Type B pancreatic cell (in vitro differentiated cells): ENCODE measurements at regions not wholly inside any gene's neighbourhood (a gene's known extent, or its start where the extent isn't known, plus 50 kb on each side); places are given as distances from the start of the nearest gene placed in this dataset.
A peak's percentile ranks its signal among the peaks of the same experiment; 100 is the strongest.
"Not testable (repeated sequence)": the region's sequence is repeated elsewhere in the genome, so short reads cannot be mapped to it uniquely, and the experiment has no call there.

Experiments
- DNase-seq: peaks from one replicate; pipeline ENCODE4 v3.0.0; 2021; ENCODE audit warnings: mixed read lengths; ENCODE audit not compliant: unreplicated experiment; ENCODE audit errors: extremely low spot score
- H3K27ac Mint-ChIP-seq: 2 replicates; pipeline ENCODE4 v1.8.0; 2021; ENCODE audit warnings: mild to moderate bottlenecking, mixed read lengths
- H3K27me3 Mint-ChIP-seq: 2 replicates; pipeline ENCODE4 v1.8.0; 2021; ENCODE audit warnings: mixed read lengths
- H3K36me3 Mint-ChIP-seq: 2 replicates; pipeline ENCODE4 v1.8.0; 2021; ENCODE audit warnings: mixed read lengths
- H3K4me1 Mint-ChIP-seq: one replicate; pipeline ENCODE4 v1.8.0; 2021; ENCODE audit warnings: mixed read lengths; ENCODE audit not compliant: unreplicated experiment
- H3K4me3 Mint-ChIP-seq: 2 replicates; pipeline ENCODE4 v1.8.0; 2021; ENCODE audit warnings: mild to moderate bottlenecking, mixed read lengths
- H3K9me3 Mint-ChIP-seq: 2 replicates; pipeline ENCODE4 v1.8.0; 2021; ENCODE audit warnings: mixed read lengths
- TF ChIP-seq, protein P1 (sequence below): fragments of 200-600 bp; sonication (generic); conservative IDR thresholded peaks from 2 replicates; pipeline ENCODE4 v1.5.0; 2021; ENCODE audit warnings: antibody characterized with exemption, mild to moderate bottlenecking

DNA sequence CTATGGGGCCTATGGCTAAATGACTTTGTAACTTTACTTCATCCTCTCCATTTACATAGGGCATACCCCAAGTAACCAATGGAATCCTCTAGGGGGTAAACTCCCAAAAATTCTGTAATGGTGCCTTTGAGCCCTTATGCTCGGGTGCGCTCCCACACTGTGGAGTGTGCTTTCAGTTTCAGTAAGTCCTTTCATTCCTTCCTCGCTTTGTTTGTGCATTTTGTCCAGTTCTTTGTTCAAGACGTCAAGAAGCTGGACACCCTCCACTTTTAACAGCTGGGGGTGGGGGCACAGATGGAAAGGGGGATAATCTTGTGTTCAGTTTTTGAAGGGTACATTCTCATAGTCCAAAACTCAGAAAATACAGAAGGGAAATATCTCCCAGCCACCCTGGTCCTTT lies 84.4 kb upstream of the C2CD4B start:
- Mint-ChIP-seq H3K9me3 (no peaks in the 10 kb centered on the region), H3K27ac (no peak overlapping the region), H3K36me3 (no peaks in the 10 kb centered on the region), H3K4me3 (no peak overlapping the region), H3K27me3 (peaks cover 7% of the 10 kb centered on the region), H3K4me1 (peaks cover 15% of the 10 kb centered on the region)
- no peak for DNase-seq
- TF ChIP-seq, protein P1, sequence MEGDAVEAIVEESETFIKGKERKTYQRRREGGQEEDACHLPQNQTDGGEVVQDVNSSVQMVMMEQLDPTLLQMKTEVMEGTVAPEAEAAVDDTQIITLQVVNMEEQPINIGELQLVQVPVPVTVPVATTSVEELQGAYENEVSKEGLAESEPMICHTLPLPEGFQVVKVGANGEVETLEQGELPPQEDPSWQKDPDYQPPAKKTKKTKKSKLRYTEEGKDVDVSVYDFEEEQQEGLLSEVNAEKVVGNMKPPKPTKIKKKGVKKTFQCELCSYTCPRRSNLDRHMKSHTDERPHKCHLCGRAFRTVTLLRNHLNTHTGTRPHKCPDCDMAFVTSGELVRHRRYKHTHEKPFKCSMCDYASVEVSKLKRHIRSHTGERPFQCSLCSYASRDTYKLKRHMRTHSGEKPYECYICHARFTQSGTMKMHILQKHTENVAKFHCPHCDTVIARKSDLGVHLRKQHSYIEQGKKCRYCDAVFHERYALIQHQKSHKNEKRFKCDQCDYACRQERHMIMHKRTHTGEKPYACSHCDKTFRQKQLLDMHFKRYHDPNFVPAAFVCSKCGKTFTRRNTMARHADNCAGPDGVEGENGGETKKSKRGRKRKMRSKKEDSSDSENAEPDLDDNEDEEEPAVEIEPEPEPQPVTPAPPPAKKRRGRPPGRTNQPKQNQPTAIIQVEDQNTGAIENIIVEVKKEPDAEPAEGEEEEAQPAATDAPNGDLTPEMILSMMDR, result no peak

DNA sequence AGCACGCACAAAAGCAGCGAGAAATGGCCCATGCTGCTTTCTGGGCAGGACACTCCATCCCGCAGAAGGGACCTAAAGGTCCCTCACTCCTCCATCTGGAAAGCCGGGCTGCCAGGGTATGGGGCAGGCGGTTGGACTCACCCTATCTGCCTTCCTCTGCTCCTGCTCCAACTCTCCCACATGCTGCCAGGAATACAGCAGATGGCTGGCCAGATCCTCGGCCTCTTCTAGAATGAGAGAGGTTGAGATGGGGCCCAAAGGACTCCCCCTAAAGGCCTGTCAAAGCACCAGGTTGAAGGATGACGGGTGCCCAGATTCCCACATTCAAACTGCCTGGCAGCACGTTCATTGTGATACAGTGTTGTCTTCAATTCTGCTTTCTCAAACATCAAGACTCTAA lies 85.1 kb upstream of the C2CD4B start:
- Mint-ChIP-seq H3K27me3 (peaks cover 7% of the 10 kb centered on the region), H3K36me3 (no peaks in the 10 kb centered on the region), H3K4me3 (no peak overlapping the region), H3K4me1 (peaks cover 15% of the 10 kb centered on the region), H3K27ac (no peak overlapping the region), H3K9me3 (no peaks in the 10 kb centered on the region)
- TF ChIP-seq, protein P1, result no peak
- DNase-seq, result no peak

DNA sequence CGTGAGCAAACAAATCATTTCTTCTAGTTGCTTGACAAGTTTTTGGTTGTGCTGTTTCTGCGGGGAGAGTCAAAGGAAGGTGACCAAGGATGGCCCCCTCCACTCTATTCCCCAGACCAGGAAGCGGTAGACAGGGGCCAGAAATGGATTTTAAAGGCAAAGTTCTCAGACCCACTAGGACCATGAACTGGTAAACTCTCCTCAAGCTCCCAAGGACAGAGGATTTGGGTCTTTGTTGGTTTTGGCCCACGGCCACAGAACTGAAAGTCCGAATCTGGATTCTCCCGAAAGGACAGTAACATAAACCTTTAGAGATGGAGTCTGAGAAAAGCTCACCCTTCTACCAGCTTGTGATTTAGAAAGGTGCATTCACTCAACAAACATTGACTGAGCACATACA lies 85.9 kb upstream of the C2CD4B start:
- no peak overlapping the region for H3K27ac Mint-ChIP-seq
- peaks cover 15% of the 10 kb centered on the region for H3K4me1 Mint-ChIP-seq
- no peaks in the 10 kb centered on the region for H3K36me3 Mint-ChIP-seq
- TF ChIP-seq, protein P1, result no peak
- H3K4me3 Mint-ChIP-seq, result no peak overlapping the region
- no peak for DNase-seq
- H3K9me3 Mint-ChIP-seq, result no peaks in the 10 kb centered on the region
- H3K27me3 Mint-ChIP-seq, result peaks cover 4% of the 10 kb centered on the region

DNA sequence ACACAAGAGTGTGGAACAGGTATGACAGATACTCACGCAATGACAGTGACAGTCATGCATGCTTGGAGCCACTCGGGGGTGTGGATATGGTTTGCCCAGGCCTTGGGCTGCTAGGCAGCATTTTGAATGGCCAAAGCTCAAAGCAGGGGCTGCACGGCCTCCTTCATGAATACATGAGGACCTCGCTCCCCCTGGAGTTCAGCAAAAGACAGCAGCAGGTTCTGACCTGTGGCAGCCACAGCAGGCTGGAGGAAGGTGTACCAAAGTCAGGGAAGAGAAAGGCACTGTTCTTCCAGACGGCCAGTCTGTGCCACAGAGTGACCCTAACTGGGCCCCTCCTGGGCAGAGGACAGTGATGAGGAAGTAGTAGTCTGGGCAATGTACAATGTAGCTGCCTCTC lies 88.2 kb upstream of the C2CD4B start:
- no peak overlapping the region for H3K4me3 Mint-ChIP-seq
- H3K27me3 Mint-ChIP-seq, result peaks cover 2% of the 10 kb centered on the region
- peaks cover 13% of the 10 kb centered on the region for H3K4me1 Mint-ChIP-seq
- no peak for DNase-seq
- H3K9me3 Mint-ChIP-seq, result no peaks in the 10 kb centered on the region
- TF ChIP-seq, protein P1, result no peak
- H3K36me3 Mint-ChIP-seq, result no peaks in the 10 kb centered on the region
- H3K27ac Mint-ChIP-seq, result no peak overlapping the region

DNA sequence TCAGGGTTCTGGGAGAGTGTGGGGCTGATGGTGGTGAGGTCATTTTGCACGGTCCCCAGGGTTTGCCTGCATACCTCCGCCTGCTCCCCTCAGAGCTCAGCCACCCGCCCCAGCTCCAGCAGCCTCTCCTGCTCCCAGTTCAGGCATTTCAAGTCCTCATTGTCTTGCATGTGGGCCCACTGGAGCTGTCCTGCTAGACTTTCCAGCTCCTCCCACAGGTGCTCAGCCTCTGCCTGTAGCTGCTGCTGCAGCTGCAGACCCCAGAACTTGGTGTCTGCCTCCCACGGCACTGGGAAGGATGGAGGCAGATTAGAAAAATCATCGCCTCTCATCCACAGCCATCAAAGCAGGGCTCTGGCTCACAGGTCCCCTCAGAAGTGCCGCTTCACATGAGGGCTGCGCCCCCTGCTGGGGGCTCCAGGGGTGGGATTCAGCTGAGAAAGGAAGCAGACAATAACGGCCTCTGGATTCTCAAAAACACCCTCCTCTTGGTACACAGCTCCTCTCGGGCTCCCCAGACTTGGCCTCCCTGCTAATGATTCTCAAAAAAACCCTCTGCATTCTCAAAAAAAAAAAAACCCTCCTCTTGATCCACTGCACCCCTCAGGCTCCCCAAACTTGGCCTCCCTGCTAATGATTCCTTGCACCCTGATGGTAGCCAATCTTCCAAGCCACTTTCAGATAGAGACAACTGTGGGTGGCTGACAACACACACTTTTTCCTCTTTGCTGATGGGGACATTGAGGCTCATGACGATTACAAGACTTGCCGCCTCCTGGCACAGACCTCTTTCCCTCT lies 89.3 kb upstream of the C2CD4B start:
- DNase-seq, result peak; percentile 82
- TF ChIP-seq, protein P1, result peak; percentile 86
- H3K27ac Mint-ChIP-seq, result no peak overlapping the region
- H3K4me1 Mint-ChIP-seq, result peaks cover 6% of the 10 kb centered on the region
- H3K4me3 Mint-ChIP-seq, result no peak overlapping the region
- peaks cover 2% of the 10 kb centered on the region for H3K27me3 Mint-ChIP-seq
- H3K36me3 Mint-ChIP-seq, result no peaks in the 10 kb centered on the region
- H3K9me3 Mint-ChIP-seq, result no peaks in the 10 kb centered on the region

DNA sequence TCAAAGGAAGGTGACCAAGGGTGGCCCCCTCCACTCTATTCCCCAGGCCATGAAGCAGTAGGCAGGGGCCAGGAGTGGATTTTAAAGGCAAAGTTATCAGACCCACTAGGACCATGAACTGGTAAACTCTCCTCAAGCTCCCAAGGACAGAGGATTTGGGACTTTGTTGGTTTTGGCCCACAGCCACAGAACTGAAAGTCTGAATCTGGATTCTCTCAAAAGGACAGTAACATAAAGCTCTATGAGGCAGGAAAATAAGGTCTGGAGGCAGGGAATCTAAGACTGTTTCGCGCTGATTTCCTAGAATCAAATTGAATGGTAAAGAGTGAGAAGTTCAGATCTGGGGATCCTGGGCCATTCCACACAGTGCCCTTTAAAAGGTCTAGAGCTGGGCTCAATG lies 91.3 kb upstream of the C2CD4B start:
- not testable (repeated sequence) for H3K27me3 Mint-ChIP-seq, DNase-seq, H3K27ac Mint-ChIP-seq, H3K4me1 Mint-ChIP-seq, H3K9me3 Mint-ChIP-seq, H3K4me3 Mint-ChIP-seq, H3K36me3 Mint-ChIP-seq
